GM12872 (cell line): ENCODE measurements at regions not wholly inside any gene's neighbourhood (a gene's known extent, or its start where the extent isn't known, plus 50 kb on each side); places are given as distances from the start of the nearest gene placed in this dataset.

Experiments used
- TF ChIP-seq, protein P1 (sequence below): IDR thresholded peaks from 3 replicates; pipeline ENCODE4 v1.5.1; 2011; ENCODE audit warnings: low read depth, mild to moderate bottlenecking, low read length, moderate library complexity; ENCODE audit not compliant: insufficient read depth

DNA sequence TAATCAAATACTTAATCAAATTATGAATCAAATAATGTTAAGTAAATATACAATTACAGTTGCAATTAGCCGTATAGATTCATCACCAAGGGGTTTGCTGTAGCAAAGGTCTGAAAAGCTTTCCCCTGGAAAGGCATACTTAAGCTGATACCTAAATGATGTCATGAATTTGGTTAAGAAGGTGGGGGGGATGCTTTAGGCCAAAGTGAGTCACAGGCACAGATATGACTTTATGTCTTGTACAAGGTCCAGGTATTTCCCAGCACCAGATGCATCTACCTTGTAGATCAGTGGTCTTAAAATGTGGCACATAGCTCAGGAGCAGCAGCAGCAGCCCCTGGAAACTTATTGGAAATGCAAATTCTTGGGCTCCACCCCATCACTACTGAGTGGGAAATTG is 557.3 kb upstream of the CDH4 start:
- TF ChIP-seq, protein P1, sequence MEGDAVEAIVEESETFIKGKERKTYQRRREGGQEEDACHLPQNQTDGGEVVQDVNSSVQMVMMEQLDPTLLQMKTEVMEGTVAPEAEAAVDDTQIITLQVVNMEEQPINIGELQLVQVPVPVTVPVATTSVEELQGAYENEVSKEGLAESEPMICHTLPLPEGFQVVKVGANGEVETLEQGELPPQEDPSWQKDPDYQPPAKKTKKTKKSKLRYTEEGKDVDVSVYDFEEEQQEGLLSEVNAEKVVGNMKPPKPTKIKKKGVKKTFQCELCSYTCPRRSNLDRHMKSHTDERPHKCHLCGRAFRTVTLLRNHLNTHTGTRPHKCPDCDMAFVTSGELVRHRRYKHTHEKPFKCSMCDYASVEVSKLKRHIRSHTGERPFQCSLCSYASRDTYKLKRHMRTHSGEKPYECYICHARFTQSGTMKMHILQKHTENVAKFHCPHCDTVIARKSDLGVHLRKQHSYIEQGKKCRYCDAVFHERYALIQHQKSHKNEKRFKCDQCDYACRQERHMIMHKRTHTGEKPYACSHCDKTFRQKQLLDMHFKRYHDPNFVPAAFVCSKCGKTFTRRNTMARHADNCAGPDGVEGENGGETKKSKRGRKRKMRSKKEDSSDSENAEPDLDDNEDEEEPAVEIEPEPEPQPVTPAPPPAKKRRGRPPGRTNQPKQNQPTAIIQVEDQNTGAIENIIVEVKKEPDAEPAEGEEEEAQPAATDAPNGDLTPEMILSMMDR: no peak

- TF ChIP-seq, protein P1: no peak
Measured at GRCh38 chr20:60695226-60696000, 556.6 kb upstream of the CDH4 start.

- TF ChIP-seq, protein P1: no peak
Measured at GRCh38 chr20:60697252-60697651, 554.8 kb upstream of the CDH4 start.

DNA sequence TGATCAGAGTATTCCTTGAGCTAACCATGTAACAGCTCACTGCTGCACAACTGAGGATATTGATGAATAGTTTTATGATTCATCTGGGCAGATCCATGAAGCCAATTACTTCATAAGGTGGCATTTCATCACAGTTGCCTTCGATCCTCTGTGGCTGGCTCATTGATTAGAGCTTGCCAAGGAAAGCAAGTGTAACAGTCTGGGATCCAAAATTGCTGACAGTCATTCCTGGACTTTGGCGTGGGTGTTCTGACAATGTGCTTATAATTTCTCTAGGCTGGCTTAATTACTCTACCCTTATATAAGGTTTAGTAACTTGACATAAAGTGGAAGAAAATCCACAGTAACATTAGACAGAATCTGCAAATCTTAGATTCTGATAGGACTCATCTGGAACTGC is 551.3 kb upstream of the CDH4 start:
- TF ChIP-seq, protein P1: no peak

GRCh38 chr20:60704147-60704546 is 547.9 kb upstream of the CDH4 start:
- TF ChIP-seq, protein P1: no peak

- TF ChIP-seq, protein P1: no peak
Measured at GRCh38 chr20:60713396-60713795, 538.7 kb upstream of the CDH4 start.

DNA sequence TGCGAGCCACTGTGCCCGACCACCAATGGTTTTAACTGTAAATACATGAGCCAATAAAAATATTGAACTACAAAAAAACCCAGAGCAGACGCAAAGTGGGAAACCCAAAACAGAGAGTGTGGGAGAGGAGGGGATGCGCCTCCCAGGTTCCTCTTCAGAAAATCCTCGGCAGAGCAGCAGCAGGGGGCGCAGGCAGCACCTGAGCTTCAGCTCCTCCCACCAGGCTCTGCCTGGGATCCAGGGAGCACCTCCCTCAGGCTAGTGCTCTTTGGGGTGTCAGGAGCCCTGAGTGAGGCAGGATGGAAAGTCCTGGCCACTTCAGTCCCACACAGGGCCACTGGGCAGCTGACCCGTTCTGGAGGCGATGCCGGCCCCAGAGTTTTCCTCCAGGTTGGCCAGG is 536.9 kb upstream of the CDH4 start:
- TF ChIP-seq, protein P1: no peak
